ENCODE measurements at regions not wholly inside any gene's neighbourhood (a gene's known extent, or its start where the extent isn't known, plus 50 kb on each side); places are given as distances from the start of the nearest gene placed in this dataset.

GRCh38 chr11:106466521-106467080, 389.1 kb downstream of the AASDHPPT start:
- no peak for DNase-seq
- Mint-ChIP-seq H3K4me1 (no peaks in the 10 kb centered on the region), H3K36me3 (no peaks in the 10 kb centered on the region), H3K4me3 (no peak overlapping the region), H3K27ac (no peak overlapping the region), H3K9me3 (peaks cover 0 to 2% of the 10 kb centered on the region in 2 donors), H3K27me3 (no peaks in the 10 kb centered on the region)
- no peak for ATAC-seq (replicated peaks)

DNA sequence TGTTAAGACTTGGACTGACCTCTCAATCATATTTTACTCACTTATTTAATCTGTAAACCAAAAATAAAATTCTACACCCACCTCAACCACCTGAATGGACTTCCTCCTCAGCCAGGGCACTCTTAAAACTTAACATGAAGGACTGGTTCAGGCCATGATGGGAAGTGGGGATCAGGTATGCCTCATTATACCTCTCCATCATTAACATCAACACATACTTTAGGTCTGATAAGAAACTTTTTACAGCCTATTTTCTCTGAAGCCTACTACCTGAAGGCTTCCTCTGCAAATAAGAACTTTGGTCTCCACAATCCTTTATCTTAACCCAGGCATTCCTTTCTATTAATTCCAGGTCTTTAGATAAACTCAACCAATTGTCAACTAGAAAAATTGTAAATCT, 390.0 kb downstream of the AASDHPPT start:
- DNase-seq (no peak), ATAC-seq (replicated peaks) (no peak)
- Mint-ChIP-seq H3K36me3 (no peaks in the 10 kb centered on the region), H3K4me3 (no peak overlapping the region), H3K4me1 (no peaks in the 10 kb centered on the region), H3K9me3 (peaks cover 0 to 2% of the 10 kb centered on the region in 2 donors), H3K27me3 (no peaks in the 10 kb centered on the region), H3K27ac (no peak overlapping the region)

DNA sequence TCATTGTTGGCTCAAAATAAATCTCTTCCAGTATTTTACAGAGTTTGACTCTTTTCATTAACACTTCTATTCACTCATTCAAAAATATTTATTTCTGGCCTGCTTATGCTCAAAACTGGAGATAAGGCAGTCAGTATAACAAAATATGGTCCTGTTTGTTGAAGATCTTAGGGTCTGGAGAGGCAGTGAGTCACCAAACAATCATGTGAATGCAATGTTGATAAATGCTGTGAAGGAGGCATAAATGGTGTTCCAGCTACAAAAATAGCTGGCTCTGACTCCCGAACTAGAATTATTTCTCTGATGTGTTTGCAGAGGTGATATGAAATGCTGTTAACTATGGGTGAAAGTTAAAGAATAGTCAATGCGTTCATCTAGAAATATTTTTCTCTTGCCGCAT, 390.6 kb downstream of the AASDHPPT start:
- DNase-seq (no peak), ATAC-seq (replicated peaks) (no peak)
- Mint-ChIP-seq H3K4me3 (no peak overlapping the region), H3K27me3 (no peaks in the 10 kb centered on the region), H3K4me1 (no peaks in the 10 kb centered on the region), H3K36me3 (no peaks in the 10 kb centered on the region), H3K9me3 (peaks cover 0 to 2% of the 10 kb centered on the region in 2 donors), H3K27ac (no peak overlapping the region)

DNA sequence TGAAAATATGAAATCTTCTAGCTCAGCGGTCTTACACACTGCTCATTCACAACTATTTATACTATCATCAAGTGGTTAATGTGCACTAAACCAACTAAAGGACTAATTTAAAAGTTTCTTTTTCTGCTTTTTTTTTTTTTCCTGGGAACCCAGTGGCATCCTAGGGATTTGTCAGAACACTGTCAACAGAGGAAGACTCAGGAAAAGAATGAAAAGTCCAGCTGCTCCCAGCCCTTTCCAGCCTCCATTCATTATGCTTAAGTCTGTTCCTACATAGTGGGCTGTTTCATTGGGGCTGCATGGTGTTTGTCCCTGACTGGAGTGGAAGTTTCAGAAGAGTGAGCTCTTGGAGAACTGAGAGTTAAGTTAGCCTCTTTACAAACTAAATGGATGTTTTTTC, 391.1 kb downstream of the AASDHPPT start:
- Mint-ChIP-seq H3K9me3 (peaks cover 0 to 2% of the 10 kb centered on the region in 2 donors), H3K36me3 (no peaks in the 10 kb centered on the region), H3K27ac (no peak overlapping the region), H3K4me1 (no peaks in the 10 kb centered on the region), H3K4me3 (no peak overlapping the region), H3K27me3 (no peaks in the 10 kb centered on the region)
- no peak for ATAC-seq (replicated peaks)
- no peak for DNase-seq

DNA sequence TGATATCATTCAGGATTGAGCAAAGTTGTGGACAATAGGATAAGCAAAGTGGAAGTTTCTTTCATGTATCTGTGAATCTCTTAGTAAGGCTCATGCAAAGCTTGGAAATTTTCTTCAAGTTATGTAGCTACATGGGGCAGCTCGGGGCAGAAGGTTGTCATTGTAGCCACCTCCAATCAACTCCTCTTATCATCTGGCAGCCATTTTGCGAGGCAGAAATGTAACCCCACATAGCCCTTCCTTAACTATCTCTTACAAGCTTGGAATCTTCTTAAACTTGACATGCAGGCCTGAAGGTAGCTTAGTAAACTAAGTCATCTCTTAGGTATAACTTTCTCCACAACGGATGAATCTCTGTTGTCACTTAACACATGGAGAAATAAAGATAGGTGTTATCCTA, 392.8 kb downstream of the AASDHPPT start:
- DNase-seq (no peak), ATAC-seq (replicated peaks) (no peak)
- Mint-ChIP-seq H3K36me3 (no peaks in the 10 kb centered on the region), H3K27me3 (no peaks in the 10 kb centered on the region), H3K4me3 (no peak overlapping the region), H3K9me3 (peaks cover 2 to 4% of the 10 kb centered on the region in 2 donors), H3K27ac (no peak overlapping the region), H3K4me1 (no peaks in the 10 kb centered on the region)

DNA sequence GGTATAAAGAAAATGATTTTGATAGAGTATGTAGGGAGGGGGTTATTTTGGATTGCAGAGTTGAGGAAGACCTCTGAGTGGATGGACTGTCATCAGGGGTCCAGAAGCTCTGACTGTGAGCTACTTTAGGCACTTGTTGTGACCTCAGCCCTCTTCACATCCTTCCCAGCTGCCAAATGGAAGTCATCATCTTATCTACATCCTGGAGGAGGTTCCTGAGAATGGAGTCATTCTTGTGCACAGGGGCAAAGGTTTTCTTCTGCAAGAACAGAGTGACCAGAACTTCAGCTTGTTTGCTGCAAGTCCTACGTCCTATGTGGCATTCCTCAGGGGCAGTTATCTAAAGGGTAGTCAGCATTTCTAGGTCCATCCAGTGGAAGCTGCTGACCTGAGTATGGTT, 393.8 kb downstream of the AASDHPPT start:
- H3K9me3 Mint-ChIP-seq: peaks cover 2 to 4% of the 10 kb centered on the region in 2 donors
- H3K36me3 Mint-ChIP-seq: no peaks in the 10 kb centered on the region
- DNase-seq (no peak), ATAC-seq (replicated peaks) (no peak)
- no peaks in the 10 kb centered on the region for H3K27me3 Mint-ChIP-seq
- no peak overlapping the region for H3K4me3 Mint-ChIP-seq
- no peak overlapping the region for H3K27ac Mint-ChIP-seq
- no peaks in the 10 kb centered on the region for H3K4me1 Mint-ChIP-seq

DNA sequence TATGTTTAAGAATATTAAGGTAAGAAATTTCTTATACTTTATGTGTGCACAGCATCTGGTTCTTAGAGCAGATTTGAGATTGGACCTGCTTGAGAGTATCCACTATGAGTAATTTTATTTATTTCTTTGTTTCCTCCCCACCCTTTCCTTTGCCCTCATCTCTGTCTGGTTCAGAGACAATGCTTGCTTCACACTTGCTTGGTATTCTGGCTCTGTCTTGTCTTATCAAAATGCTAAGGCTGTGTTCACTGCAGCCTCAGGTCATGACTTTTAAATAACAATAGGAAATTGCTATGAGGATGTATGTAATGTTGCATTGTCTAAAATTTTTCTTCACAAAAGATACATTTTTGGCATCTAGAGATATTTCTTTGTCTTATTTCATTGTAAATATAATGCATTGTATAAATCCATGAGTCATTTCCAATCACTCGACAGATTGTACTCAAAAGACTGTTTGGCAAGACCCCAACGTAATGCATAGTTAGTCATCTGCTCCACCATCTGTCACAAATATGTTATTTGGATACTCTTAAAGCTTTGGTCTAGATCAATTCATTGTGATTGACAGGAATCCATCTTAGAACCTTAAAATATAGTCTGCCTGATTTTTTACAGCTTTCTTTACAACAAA, 395.7 kb downstream of the AASDHPPT start:
- DNase-seq (no peak), ATAC-seq (replicated peaks) (no peak)
- H3K4me3 Mint-ChIP-seq: no peak overlapping the region
- peaks cover 0 to 4% of the 10 kb centered on the region in 2 donors for H3K9me3 Mint-ChIP-seq
- no peaks in the 10 kb centered on the region for H3K27me3 Mint-ChIP-seq
- H3K27ac Mint-ChIP-seq: no peak overlapping the region
- H3K4me1 Mint-ChIP-seq: no peaks in the 10 kb centered on the region
- H3K36me3 Mint-ChIP-seq: no peaks in the 10 kb centered on the region

- no peak overlapping the region for H3K4me3 Mint-ChIP-seq
- H3K9me3 Mint-ChIP-seq: peaks cover 2 to 4% of the 10 kb centered on the region in 2 donors
- H3K27me3 Mint-ChIP-seq: no peaks in the 10 kb centered on the region
- H3K36me3 Mint-ChIP-seq: no peaks in the 10 kb centered on the region
- no peak overlapping the region for H3K27ac Mint-ChIP-seq
- ATAC-seq (replicated peaks) (no peak), DNase-seq (no peak)
- H3K4me1 Mint-ChIP-seq: no peaks in the 10 kb centered on the region
Measured at GRCh38 chr11:106474274-106474673, 396.8 kb downstream of the AASDHPPT start.

GRCh38 chr11:106475181-106475580, 397.7 kb downstream of the AASDHPPT start:
- Mint-ChIP-seq H3K9me3 (peaks cover 2 to 4% of the 10 kb centered on the region in 2 donors), H3K4me1 (no peaks in the 10 kb centered on the region), H3K27ac (no peak overlapping the region), H3K27me3 (no peaks in the 10 kb centered on the region), H3K4me3 (no peak overlapping the region), H3K36me3 (no peaks in the 10 kb centered on the region)
- DNase-seq: no peak
- no peak for ATAC-seq (replicated peaks)

- H3K4me3 Mint-ChIP-seq: no peak overlapping the region
- H3K27me3 Mint-ChIP-seq: no peaks in the 10 kb centered on the region
- DNase-seq: no peak
- no peak for ATAC-seq (replicated peaks)
- no peaks in the 10 kb centered on the region for H3K4me1 Mint-ChIP-seq
- H3K27ac Mint-ChIP-seq: no peak overlapping the region
- H3K36me3 Mint-ChIP-seq: no peaks in the 10 kb centered on the region
- H3K9me3 Mint-ChIP-seq: peaks cover 2 to 4% of the 10 kb centered on the region in 2 donors
Measured at GRCh38 chr11:106477776-106478175, 400.3 kb downstream of the AASDHPPT start.

- H3K4me3 Mint-ChIP-seq: no peak overlapping the region
- no peak for DNase-seq
- no peak for ATAC-seq (replicated peaks)
- H3K27ac Mint-ChIP-seq: no peak overlapping the region
- no peaks in the 10 kb centered on the region for H3K27me3 Mint-ChIP-seq
- H3K36me3 Mint-ChIP-seq: no peaks in the 10 kb centered on the region
- peaks cover 0 to 2% of the 10 kb centered on the region in 2 donors for H3K9me3 Mint-ChIP-seq
- H3K4me1 Mint-ChIP-seq: no peaks in the 10 kb centered on the region
Measured at GRCh38 chr11:106479646-106480045, 402.2 kb downstream of the AASDHPPT start.

DNA sequence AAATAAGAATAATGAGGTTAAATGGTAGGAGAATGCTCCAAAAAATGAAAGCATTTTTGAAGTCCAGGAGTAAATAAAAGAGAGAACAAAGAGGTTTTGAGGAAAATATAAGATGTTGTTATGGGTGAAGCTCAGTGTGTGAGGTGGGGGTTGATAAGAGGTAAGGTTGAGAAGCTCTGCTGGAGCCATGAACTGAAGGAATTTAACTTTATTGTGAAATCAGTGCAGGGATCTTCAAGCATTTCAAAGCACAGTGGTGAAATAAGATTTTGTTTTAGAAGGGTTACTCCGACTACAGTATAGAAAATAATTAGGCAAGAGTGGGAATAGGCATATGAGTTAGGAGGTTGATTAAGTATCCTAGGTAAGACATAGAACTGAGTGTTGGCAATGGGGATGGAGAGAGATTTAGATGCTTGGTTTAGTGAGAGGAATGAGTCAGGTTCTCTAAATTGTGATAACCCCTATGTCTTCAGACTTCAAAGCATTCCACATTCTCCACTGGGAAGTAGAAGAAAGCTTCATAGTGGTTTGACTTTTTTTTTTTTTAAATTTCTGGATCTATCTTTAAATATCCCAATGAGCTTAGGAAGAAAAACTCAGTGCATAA, 403.2 kb downstream of the AASDHPPT start:
- no peak for ATAC-seq (replicated peaks)
- no peaks in the 10 kb centered on the region for H3K36me3 Mint-ChIP-seq
- H3K4me3 Mint-ChIP-seq: no peak overlapping the region
- H3K4me1 Mint-ChIP-seq: no peaks in the 10 kb centered on the region
- H3K27me3 Mint-ChIP-seq: no peaks in the 10 kb centered on the region
- no peak overlapping the region for H3K27ac Mint-ChIP-seq
- peaks cover 0 to 2% of the 10 kb centered on the region in 2 donors for H3K9me3 Mint-ChIP-seq
- DNase-seq: no peak

DNA sequence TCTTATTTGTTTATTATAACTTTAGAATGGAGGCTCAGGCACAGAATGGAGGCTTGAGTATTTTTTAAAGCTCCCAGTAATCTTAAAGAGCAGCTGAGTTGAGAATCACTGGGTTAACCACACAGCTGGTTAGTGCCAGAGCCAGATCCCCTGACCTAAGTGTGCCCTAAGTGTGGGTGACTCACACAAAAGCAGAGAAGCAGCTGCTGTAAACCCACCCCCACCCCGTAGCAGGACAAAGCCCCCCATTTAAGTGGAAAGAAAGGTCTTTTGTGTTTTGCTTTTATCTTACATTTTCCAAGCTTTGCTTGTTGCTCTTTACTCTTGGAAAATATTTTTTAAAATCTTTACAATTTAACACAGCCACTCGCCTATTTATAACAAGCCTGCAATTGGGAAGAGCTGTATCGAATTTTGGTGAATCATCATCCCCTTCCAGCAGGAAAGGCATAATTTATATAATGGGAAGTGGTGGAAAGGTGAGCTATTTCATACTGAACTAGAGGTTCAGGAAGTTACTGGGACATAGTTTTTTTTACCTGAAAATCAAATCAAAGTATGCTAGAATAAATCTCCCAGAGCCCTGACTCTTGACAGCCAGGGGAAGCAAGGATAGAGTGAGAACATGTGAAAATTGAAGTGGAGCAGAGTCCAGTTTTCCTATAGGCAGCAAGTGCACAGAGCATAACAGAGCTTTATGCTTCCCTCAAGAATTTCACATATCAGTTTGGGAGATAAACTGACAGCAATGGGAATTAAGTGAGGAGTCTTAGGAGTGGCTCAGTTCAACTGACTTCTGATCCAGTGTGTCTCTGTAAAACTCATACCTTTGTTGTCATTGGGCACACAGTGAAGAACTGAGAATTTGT, 405.7 kb downstream of the AASDHPPT start:
- DNase-seq: no peak

GRCh38 chr11:106491751-106492150, 414.3 kb downstream of the AASDHPPT start:
- H3K27me3 Mint-ChIP-seq: no peaks in the 10 kb centered on the region
- H3K9me3 Mint-ChIP-seq: peaks cover 2 to 15% of the 10 kb centered on the region in 2 donors
- H3K27ac Mint-ChIP-seq: no peak overlapping the region
- H3K4me3 Mint-ChIP-seq: no peak overlapping the region
- H3K4me1 Mint-ChIP-seq: no peaks in the 10 kb centered on the region
- no peaks in the 10 kb centered on the region for H3K36me3 Mint-ChIP-seq
- DNase-seq (no peak), ATAC-seq (replicated peaks) (no peak)

More for the DNA sequence above, 405.7 kb downstream of the AASDHPPT start:
- H3K4me1 Mint-ChIP-seq: no peaks in the 10 kb centered on the region
- no peak overlapping the region for H3K4me3 Mint-ChIP-seq
- peaks cover 0 to 2% of the 10 kb centered on the region in 2 donors for H3K9me3 Mint-ChIP-seq
- H3K27ac Mint-ChIP-seq: no peak overlapping the region
- ATAC-seq (replicated peaks): no peak
- H3K27me3 Mint-ChIP-seq: no peaks in the 10 kb centered on the region
- H3K36me3 Mint-ChIP-seq: no peaks in the 10 kb centered on the region

Measured in stimulated activated naive B cell treated with anti-CD40 and anti-IgM and Interleukin-4, amounts not matched to agents 10 μg/mL and 1 μg/mL and 100 μg/mL, for 72 hours (primary cell).